Body of pancreas (tissue), 4 donors: ENCODE measurements at regions not wholly inside any gene's neighbourhood (a gene's known extent, or its start where the extent isn't known, plus 50 kb on each side); places are given as distances from the start of the nearest gene placed in this dataset.
"Not testable (repeated sequence)": the region's sequence is repeated elsewhere in the genome, so short reads cannot be mapped to it uniquely, and the experiment has no call there.

Source experiments
- POLR2A ChIP-seq, 3 donors: fragments of 450-650 bp; IDR thresholded peaks; one replicate each; pipeline ENCODE4 v1.6.1; 2016; ENCODE audit warnings: antibody characterized with exemption in 3 of 3, mild to moderate bottlenecking in 2 of 3
- TF ChIP-seq, protein P1 (sequence below), 7 experiments: fragments of 450-650 bp in 4 of 7; fragments of 200-600 bp in 3 of 7; sonication (generic) in 3 of 7; IDR thresholded peaks; one replicate each; pipeline ENCODE4 v1.5.1; 2016 to 2019; ENCODE audit warnings: antibody characterized with exemption in 7 of 7

DNA sequence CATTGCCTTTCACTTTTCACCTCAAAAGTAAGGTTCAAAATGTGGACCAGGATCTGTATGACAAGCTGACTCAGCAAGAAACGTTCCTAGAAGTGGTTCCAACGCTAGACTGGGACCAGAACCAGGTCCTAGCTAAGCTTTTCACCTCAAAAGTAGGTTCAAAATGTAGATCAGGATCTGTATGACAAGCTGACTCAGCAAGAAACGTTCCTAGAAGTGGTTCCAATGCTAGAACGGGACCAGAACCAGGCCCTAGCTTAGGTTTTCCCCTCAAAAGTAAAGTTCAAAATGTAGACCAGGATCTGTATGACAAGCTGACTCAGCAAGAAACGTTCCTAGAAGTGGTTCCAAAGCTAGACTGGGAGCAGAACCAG is 52.5 kb upstream of the TMEM97 start:
- TF ChIP-seq, protein P1, sequence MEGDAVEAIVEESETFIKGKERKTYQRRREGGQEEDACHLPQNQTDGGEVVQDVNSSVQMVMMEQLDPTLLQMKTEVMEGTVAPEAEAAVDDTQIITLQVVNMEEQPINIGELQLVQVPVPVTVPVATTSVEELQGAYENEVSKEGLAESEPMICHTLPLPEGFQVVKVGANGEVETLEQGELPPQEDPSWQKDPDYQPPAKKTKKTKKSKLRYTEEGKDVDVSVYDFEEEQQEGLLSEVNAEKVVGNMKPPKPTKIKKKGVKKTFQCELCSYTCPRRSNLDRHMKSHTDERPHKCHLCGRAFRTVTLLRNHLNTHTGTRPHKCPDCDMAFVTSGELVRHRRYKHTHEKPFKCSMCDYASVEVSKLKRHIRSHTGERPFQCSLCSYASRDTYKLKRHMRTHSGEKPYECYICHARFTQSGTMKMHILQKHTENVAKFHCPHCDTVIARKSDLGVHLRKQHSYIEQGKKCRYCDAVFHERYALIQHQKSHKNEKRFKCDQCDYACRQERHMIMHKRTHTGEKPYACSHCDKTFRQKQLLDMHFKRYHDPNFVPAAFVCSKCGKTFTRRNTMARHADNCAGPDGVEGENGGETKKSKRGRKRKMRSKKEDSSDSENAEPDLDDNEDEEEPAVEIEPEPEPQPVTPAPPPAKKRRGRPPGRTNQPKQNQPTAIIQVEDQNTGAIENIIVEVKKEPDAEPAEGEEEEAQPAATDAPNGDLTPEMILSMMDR (IDR thresholded peaks at IDR 0.05): not testable (repeated sequence)
- TF ChIP-seq POLR2A (IDR thresholded peaks at IDR 0.05): not testable (repeated sequence)
